ENCODE measurements at regions not wholly inside any gene's neighbourhood (a gene's known extent, or its start where the extent isn't known, plus 50 kb on each side); places are given as distances from the start of the nearest gene placed in this dataset.

DNA sequence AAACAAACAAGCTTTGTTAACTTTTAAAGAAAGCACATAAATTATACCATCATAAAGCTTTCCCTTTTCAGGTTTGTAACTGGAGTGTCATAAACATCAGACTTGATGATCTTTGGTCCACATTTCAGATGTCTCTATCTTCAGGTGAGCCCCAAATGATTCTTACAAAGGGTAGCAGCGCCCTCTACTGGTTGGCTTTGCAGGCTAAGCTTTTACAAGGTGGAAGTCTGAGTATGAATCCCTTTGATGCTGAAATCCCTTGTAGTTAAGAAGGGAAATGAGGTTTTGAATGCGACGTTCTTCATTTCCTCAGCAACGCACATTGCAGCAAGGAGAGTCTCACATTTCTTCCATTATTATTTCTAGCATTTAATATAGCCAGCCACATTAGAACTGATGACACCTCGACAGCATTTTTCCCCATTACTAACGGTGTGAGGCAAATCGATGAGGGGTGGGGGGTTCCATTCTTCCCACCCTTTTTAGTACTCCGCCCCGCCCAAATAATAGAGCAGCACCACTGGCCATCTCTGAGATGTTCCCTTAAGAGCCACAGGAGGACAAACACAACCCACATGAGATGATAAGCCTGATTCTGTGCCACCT is 126.3 kb upstream of the NT5E start:
- DNase-seq (ENCODE audit: low read depth) = peak; percentile 60
- in situ Hi-C loops (cut with HindIII; ENCODE audit: low sequenced_read_pairs) = no loop called here
- TF ChIP-seq, protein P1, sequence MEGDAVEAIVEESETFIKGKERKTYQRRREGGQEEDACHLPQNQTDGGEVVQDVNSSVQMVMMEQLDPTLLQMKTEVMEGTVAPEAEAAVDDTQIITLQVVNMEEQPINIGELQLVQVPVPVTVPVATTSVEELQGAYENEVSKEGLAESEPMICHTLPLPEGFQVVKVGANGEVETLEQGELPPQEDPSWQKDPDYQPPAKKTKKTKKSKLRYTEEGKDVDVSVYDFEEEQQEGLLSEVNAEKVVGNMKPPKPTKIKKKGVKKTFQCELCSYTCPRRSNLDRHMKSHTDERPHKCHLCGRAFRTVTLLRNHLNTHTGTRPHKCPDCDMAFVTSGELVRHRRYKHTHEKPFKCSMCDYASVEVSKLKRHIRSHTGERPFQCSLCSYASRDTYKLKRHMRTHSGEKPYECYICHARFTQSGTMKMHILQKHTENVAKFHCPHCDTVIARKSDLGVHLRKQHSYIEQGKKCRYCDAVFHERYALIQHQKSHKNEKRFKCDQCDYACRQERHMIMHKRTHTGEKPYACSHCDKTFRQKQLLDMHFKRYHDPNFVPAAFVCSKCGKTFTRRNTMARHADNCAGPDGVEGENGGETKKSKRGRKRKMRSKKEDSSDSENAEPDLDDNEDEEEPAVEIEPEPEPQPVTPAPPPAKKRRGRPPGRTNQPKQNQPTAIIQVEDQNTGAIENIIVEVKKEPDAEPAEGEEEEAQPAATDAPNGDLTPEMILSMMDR (IDR thresholded peaks at IDR 0.05; ENCODE audit: low read depth, low read length, missing control alignments) = peak; percentile 91
- H3K4me3 ChIP-seq (ENCODE audit: low read depth, low read length) = no peak overlapping the region

DNA sequence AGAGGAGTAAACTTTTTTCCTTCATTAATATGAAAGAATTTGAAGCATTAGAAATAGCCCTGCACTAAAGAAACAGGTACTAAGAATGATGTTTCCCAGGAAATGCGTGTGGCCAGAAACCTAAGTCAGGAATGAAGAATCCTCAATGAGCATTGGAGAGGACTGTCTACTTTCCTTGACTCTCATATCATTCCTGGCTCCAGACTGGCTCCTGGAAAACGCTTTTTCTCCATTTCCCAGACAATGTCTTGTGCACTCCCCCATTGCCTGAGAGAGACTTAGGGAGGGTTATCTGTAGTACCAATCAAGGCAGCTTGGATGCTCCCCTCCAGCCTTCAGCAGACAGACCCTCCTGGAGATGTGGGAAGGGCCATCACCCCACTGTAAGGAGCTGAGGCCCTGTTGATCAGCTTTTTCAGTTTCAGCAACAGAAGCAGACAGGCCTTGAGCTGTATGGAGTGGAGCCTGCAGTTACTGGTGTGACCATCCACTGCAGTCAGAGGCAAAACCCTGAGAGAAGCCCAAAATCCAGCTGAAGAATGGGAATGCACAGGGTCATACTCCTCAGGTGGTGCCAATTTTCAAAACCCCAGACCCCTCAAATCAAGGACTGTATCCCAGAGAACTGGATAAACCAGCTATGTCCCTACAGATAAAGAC is 127.3 kb upstream of the NT5E start:
- no peak for DNase-seq (ENCODE audit: low read depth)
- no peak overlapping the region for H3K4me3 ChIP-seq (ENCODE audit: low read depth, low read length)
- in situ Hi-C loops (cut with HindIII; ENCODE audit: low sequenced_read_pairs) = no loop called here

DNA sequence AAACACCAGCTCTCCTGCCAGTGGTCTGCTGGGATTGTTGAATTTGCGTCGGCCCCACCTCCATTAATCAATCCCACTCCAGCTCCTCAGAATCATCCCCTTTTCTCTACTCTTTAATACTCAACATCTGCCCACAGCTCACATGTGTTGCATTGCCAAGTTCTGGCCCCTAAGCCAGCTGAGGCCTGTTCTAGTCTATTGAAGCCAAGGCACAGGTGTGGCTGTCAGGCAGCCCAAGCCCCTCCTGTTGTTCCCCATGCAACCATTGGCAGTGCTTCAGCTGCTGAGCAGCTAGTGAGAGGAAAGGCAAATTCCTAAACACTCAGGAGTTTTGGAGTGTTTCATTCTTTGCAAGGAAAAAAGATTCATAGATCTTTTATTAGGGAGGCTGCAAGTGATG is 128.0 kb upstream of the NT5E start:
- in situ Hi-C loops (cut with HindIII; ENCODE audit: low sequenced_read_pairs) = no loop called here
- H3K4me3 ChIP-seq (ENCODE audit: low read depth, low read length) = no peak overlapping the region
- TF ChIP-seq, protein P1 (IDR thresholded peaks at IDR 0.05; ENCODE audit: low read depth, low read length, missing control alignments) = no peak
- no peak for DNase-seq (ENCODE audit: low read depth)

More for the DNA sequence above, 127.3 kb upstream of the NT5E start:
- TF ChIP-seq, protein P1 (IDR thresholded peaks at IDR 0.05; ENCODE audit: low read depth, low read length, missing control alignments) = no peak

DNA sequence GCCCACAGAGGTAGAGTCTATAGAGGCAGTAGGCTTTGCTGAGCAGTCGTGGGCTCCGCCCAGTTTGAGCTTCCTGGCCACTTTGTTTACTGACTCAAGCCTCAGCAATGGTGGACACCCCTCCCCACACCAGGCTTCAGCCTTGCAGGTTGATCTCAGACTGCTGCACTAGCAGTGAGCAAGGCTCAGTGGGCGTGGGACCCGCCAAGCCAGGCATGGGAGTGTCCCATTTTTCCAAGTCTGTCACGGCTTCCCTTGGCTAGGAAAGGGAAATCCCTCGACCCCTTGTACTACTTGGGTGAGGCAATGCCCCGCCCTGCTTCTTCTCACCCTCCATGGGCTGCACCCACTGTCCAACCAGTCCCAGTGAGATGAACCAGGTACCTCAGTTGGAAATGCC is 135.3 kb upstream of the NT5E start:
- TF ChIP-seq, protein P1 (IDR thresholded peaks at IDR 0.05; ENCODE audit: low read depth, low read length, missing control alignments) = no peak
- no peak for DNase-seq (ENCODE audit: low read depth)
- H3K4me3 ChIP-seq (ENCODE audit: low read depth, low read length) = no peak overlapping the region
- in situ Hi-C loops (cut with HindIII; ENCODE audit: low sequenced_read_pairs) = no loop called here

DNA sequence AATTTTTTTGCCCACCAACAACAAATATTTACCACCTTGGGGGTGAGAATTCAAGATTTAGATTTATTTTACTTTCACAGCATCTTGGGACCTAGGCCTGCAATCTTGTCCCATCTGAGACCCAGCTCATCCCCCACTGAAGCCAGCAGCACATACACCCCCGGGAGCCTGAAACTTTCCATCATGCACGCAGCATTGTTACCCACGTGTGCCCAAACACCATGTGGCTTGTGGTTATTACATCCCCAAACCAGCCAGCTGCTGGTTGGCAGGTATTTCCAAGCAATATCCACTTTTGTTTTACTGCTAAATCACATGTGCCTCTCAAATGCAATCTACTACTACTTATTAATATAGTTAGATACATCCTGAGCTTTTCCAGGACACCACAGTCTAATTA is 149.3 kb upstream of the NT5E start:
- in situ Hi-C loops (cut with HindIII; ENCODE audit: low sequenced_read_pairs) = no loop called here
- TF ChIP-seq, protein P1 (IDR thresholded peaks at IDR 0.05; ENCODE audit: low read depth, low read length, missing control alignments) = no peak
- no peak for DNase-seq (ENCODE audit: low read depth)
- H3K4me3 ChIP-seq (ENCODE audit: low read depth, low read length) = no peak overlapping the region

DNA sequence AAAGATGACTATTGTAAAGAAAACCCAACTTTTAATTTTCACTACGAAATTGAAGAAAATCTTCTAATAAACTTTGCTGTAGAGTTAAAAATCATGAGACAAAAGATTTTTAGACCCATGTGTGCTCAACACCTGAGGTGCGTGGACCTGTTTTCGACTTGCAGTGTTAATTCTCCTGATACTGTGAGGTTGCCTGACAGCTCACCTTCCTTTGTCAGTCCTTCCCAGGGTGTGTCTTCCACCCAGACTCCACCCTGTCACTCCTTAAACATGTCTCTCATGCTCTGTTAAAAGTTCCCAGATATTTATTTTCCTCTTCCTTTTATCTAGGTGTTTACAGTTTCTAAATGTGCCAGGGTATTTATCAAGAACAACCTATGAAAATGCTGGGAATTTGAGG is 151.3 kb upstream of the NT5E start:
- DNase-seq (ENCODE audit: low read depth) = no peak
- in situ Hi-C loops (cut with HindIII; ENCODE audit: low sequenced_read_pairs) = no loop called here
- no peak overlapping the region for H3K4me3 ChIP-seq (ENCODE audit: low read depth, low read length)
- TF ChIP-seq, protein P1 (IDR thresholded peaks at IDR 0.05; ENCODE audit: low read depth, low read length, missing control alignments) = no peak

Measured in astrocyte of the cerebellum (primary cell).